PC-3 (cell line): ENCODE measurements at regions not wholly inside any gene's neighbourhood (a gene's known extent, or its start where the extent isn't known, plus 50 kb on each side); places are given as distances from the start of the nearest gene placed in this dataset.
A peak's percentile ranks its signal among the peaks of the same experiment; 100 is the strongest.

ENCODE experiments used
- ATAC-seq: fragments of 200-7000 bp; cut with Tn5 transposase; 2 replicates; pipeline ENCODE4 v1.9.1; 2020; ENCODE audit warnings: mild to moderate bottlenecking, moderate library complexity
- BruUV-seq: library from RNA; stranded (reverse); fragments of 400-500 nt; replicated peaks from 2 replicates; lab custom pipeline; 2021; lab: Mats Ljungman, UMichigan
- CTCF ChIA-PET: fragments of 300-600 bp; sonication (Branson Sonifier 250); formaldehyde crosslinking; loops from one replicate; lab custom pipeline; 2022; ENCODE audit warnings: antibody characterized with exemption; lab: Charles Lee
- POLR2A ChIA-PET: fragments of 300-600 bp; sonication (Branson Sonifier 250); formaldehyde crosslinking; loops from one replicate; lab custom pipeline; 2022; ENCODE audit warnings: antibody characterized with exemption; ENCODE audit not compliant: unreplicated experiment; lab: Charles Lee
- DNase-seq: peaks from one replicate; pipeline ENCODE4 v3.0.0-alpha.2; 2015
- H2AFZ ChIP-seq: fragments of 300-600 bp; sonication (generic); 2 replicates; pipeline ENCODE4 v1.6.0; 2016; ENCODE audit warnings: antibody characterized with exemption, low read length
- H3F3A ChIP-seq: fragments of 300-600 bp; sonication (generic); one replicate; pipeline ENCODE4 v1.6.0; 2017; ENCODE audit warnings: antibody characterized with exemption, low read length, control low read depth, mild to moderate bottlenecking; ENCODE audit not compliant: unreplicated experiment
- H3K27ac ChIP-seq: fragments of 300-600 bp; sonication (generic); 2 replicates; pipeline ENCODE4 v1.5.1; 2016; ENCODE audit warnings: mild to moderate bottlenecking, low read length
- H3K27me3 ChIP-seq: fragments of 300-600 bp; sonication (generic); 2 replicates; pipeline ENCODE4 v1.6.1; 2016; ENCODE audit warnings: low read length, mixed read lengths
- H3K36me3 ChIP-seq: fragments of 300-600 bp; sonication (generic); 2 replicates; pipeline ENCODE4 v1.6.1; 2016; ENCODE audit warnings: low read depth, mixed run types, low read length, mixed read lengths
- H3K4me1 ChIP-seq: fragments of 300-600 bp; sonication (generic); 2 replicates; pipeline ENCODE4 v1.5.1; 2016; ENCODE audit warnings: low read length; ENCODE audit not compliant: insufficient read depth
- H3K4me2 ChIP-seq: fragments of 300-600 bp; sonication (generic); 2 replicates; pipeline ENCODE4 v1.6.0; 2016; ENCODE audit warnings: low read length
- H3K4me3 ChIP-seq: fragments of 300-600 bp; sonication (generic); 2 replicates; pipeline ENCODE4 v1.5.1; 2016; ENCODE audit warnings: mild to moderate bottlenecking, low read length, mixed read lengths
- H3K79me2 ChIP-seq: fragments of 300-600 bp; sonication (generic); 2 replicates; pipeline ENCODE4 v1.6.1; 2017; ENCODE audit warnings: low read length, mixed read lengths
- H3K9ac ChIP-seq: fragments of 300-600 bp; sonication (generic); 2 replicates; pipeline ENCODE4 v1.6.0; 2016; ENCODE audit warnings: mild to moderate bottlenecking, low read length
- H3K9me2 ChIP-seq: fragments of 300-600 bp; sonication (generic); replicated peaks from 2 replicates; pipeline ENCODE4 v1.6.1; 2016; ENCODE audit warnings: mixed run types, low read length, mixed read lengths
- H3K9me3 ChIP-seq: fragments of 300-600 bp; sonication (generic); 2 replicates; pipeline ENCODE4 v1.6.1; 2016; ENCODE audit warnings: low read length, mixed read lengths
- H4K20me1 ChIP-seq: fragments of 300-600 bp; sonication (generic); 2 replicates; pipeline ENCODE4 v1.6.1; 2016; ENCODE audit warnings: low read length, mixed read lengths
- EZH2 ChIP-seq: fragments of 300-600 bp; sonication (generic); IDR thresholded peaks from one replicate; pipeline ENCODE4 v1.6.1; 2017; ENCODE audit warnings: antibody characterized with exemption, mild to moderate bottlenecking, low read length; ENCODE audit not compliant: unreplicated experiment
- EZH2phosphoT487 ChIP-seq: fragments of 300-600 bp; sonication (generic); IDR thresholded peaks from 2 replicates; pipeline ENCODE4 v1.6.1; 2018; ENCODE audit warnings: mild to moderate bottlenecking, antibody characterized with exemption, low read length, borderline replicate concordance
- intact Hi-C: fragments of 100-400 bp; cut with micrococcal nuclease; formaldehyde crosslinking; loops from 2 replicates; pipeline ENCODE4 v1.9.0; 2023
- TF ChIP-seq, protein P1 (sequence below): fragments of 300-600 bp; sonication (generic); conservative IDR thresholded peaks from 2 replicates; pipeline ENCODE4 v1.5.1; 2017; ENCODE audit warnings: antibody characterized with exemption, low read depth, mild to moderate bottlenecking, low read length

DNA sequence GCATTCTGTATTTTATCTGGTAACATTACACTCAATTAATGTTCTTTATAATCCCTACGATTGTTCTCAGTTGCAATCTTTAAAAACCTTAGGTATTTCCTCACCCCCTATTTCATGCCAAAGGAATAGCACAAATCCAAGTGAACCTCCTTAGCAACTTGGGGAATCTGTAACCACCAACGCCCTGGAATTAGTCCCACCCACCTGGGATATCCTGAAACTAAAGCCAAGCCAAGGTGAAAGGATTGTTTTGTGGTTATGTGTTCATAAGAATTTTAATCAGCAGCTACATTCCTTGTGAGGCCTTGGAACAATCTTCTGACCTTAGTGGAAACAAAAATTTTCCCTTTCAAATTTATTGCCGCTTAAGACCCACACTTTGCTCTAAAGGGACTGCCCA is 908.7 kb downstream of the TTLL7 start:
- Histone ChIP-seq H3K4me1 (peaks cover 7% of the 10 kb centered on the region), H3K27me3 (no peaks in the 10 kb centered on the region), H3K9me3 (no peaks in the 10 kb centered on the region), H3K4me3 (no peak overlapping the region), H3K27ac (no peak overlapping the region), H3K9me2 (no peaks in the 10 kb centered on the region), H3K9ac (no peak overlapping the region), H2AFZ (no peak overlapping the region), H3K4me2 (no peak overlapping the region), H4K20me1 (no peaks in the 10 kb centered on the region), H3F3A (no peaks in the 10 kb centered on the region), H3K79me2 (no peaks in the 10 kb centered on the region), H3K36me3 (no peaks in the 10 kb centered on the region)
- ChIA-PET POLR2A (no interaction called here), CTCF (no interaction called here)
- DNase-seq (no peak), ATAC-seq (no peak)
- TF ChIP-seq EZH2phosphoT487 = no peak
- intact Hi-C loops = no loop called here
- no TSS peak for BruUV-seq

DNA sequence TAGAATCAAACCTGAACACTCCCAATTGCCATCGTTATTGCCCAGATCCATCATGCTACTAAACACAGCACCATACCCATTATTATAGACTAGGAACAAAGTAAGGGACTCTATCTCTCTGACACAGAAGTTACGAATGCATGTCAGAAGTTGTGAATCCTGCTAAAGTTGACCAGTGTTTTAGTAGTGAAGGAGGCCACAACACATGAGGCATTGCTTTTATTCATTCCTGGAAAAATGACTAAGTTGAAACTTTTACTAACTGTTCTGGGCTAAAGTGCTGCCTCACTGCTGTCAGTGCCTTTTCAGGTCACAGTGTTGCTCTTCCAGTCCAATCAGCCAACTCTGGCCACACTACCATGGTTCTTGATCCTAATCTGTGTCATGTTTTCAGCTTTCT is 911.1 kb downstream of the TTLL7 start:
- Histone ChIP-seq H3K36me3 (no peaks in the 10 kb centered on the region), H2AFZ (no peak overlapping the region), H3K4me2 (no peak overlapping the region), H3K27me3 (no peaks in the 10 kb centered on the region), H3K9me2 (no peaks in the 10 kb centered on the region), H3K79me2 (no peaks in the 10 kb centered on the region), H3F3A (no peaks in the 10 kb centered on the region), H3K4me1 (peaks cover 7% of the 10 kb centered on the region), H3K9ac (no peak overlapping the region), H3K4me3 (no peak overlapping the region), H4K20me1 (no peaks in the 10 kb centered on the region), H3K9me3 (no peaks in the 10 kb centered on the region), H3K27ac (no peak overlapping the region)
- BruUV-seq = no TSS peak
- ChIA-PET POLR2A (no interaction called here), CTCF (no interaction called here)
- intact Hi-C loops = no loop called here
- ATAC-seq (no peak), DNase-seq (no peak)
- TF ChIP-seq EZH2 = no peak
- TF ChIP-seq EZH2phosphoT487 = no peak
- TF ChIP-seq, protein P1, sequence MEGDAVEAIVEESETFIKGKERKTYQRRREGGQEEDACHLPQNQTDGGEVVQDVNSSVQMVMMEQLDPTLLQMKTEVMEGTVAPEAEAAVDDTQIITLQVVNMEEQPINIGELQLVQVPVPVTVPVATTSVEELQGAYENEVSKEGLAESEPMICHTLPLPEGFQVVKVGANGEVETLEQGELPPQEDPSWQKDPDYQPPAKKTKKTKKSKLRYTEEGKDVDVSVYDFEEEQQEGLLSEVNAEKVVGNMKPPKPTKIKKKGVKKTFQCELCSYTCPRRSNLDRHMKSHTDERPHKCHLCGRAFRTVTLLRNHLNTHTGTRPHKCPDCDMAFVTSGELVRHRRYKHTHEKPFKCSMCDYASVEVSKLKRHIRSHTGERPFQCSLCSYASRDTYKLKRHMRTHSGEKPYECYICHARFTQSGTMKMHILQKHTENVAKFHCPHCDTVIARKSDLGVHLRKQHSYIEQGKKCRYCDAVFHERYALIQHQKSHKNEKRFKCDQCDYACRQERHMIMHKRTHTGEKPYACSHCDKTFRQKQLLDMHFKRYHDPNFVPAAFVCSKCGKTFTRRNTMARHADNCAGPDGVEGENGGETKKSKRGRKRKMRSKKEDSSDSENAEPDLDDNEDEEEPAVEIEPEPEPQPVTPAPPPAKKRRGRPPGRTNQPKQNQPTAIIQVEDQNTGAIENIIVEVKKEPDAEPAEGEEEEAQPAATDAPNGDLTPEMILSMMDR = no peak

DNA sequence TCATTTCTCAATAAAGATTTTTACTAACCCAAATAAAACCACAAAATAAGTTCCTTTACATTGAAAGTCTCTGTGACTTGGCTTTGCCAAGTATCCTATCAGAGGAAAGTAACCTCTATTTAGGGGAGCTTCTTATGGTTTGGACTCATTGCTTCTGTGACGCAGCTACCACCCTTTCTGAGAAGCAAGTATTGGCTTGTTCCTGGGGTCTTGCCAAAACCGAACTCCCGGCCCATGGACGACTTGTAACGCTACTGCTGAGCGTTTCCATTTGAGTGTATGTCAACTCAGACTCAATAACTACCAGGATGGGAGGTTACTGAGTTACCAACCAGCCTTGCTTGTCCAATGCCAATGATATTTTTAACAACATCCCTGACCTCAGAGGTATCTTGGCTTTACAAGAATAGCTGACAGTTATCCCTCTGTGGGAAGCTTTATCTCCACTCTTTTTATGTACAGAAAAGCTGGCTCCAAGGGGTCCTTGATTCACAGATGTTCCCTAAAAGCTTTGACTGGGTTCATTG is 911.9 kb downstream of the TTLL7 start:
- DNase-seq (no peak), ATAC-seq (no peak)
- Histone ChIP-seq H3K4me1 (peaks cover 7% of the 10 kb centered on the region), H3K36me3 (no peaks in the 10 kb centered on the region), H3K9ac (no peak overlapping the region), H3K9me3 (no peaks in the 10 kb centered on the region), H3K27ac (no peak overlapping the region), H3K27me3 (no peaks in the 10 kb centered on the region), H3K79me2 (no peaks in the 10 kb centered on the region), H2AFZ (no peak overlapping the region), H3F3A (no peaks in the 10 kb centered on the region), H4K20me1 (no peaks in the 10 kb centered on the region), H3K4me3 (no peak overlapping the region), H3K4me2 (0 out of 2 replicates have a peak overlapping the region, but pooled peaks have one; percentile 23), H3K9me2 (no peaks in the 10 kb centered on the region)
- ChIA-PET POLR2A (no interaction called here), CTCF (no interaction called here)
- intact Hi-C loops = no loop called here
- TF ChIP-seq, protein P1 = no peak
- TF ChIP-seq EZH2 (no peak), EZH2phosphoT487 (no peak)
- BruUV-seq = no TSS peak
